Nephron progenitor cell (in vitro differentiated cells): ENCODE measurements at regions not wholly inside any gene's neighbourhood (a gene's known extent, or its start where the extent isn't known, plus 50 kb on each side); places are given as distances from the start of the nearest gene placed in this dataset.
"Not testable (repeated sequence)": the region's sequence is repeated elsewhere in the genome, so short reads cannot be mapped to it uniquely, and the experiment has no call there.

ENCODE experiments used
- DNase-seq: peaks from one replicate; pipeline ENCODE4 v3.0.0; 2021
- H3K27ac Mint-ChIP-seq: 2 replicates; pipeline ENCODE4 v1.8.0; 2021; ENCODE audit warnings: mild to moderate bottlenecking, moderate library complexity, mixed read lengths
- H3K27me3 Mint-ChIP-seq: 2 replicates; pipeline ENCODE4 v1.8.0; 2021; ENCODE audit warnings: mild to moderate bottlenecking, low read depth, mixed read lengths; ENCODE audit not compliant: poor library complexity
- H3K36me3 Mint-ChIP-seq: 2 replicates; pipeline ENCODE4 v1.8.0; 2021; ENCODE audit warnings: low read depth, mixed read lengths
- H3K4me1 Mint-ChIP-seq: 2 replicates; pipeline ENCODE4 v1.8.0; 2021; ENCODE audit warnings: mixed read lengths
- H3K4me3 Mint-ChIP-seq: 2 replicates; pipeline ENCODE4 v1.8.0; 2021; ENCODE audit warnings: mild to moderate bottlenecking, moderate library complexity, mixed read lengths
- H3K9me3 Mint-ChIP-seq: 2 replicates; pipeline ENCODE4 v1.8.0; 2021; ENCODE audit warnings: mild to moderate bottlenecking, moderate library complexity, mixed read lengths
- CTCF ChIP-seq: fragments of 200-600 bp; sonication (generic); IDR thresholded peaks from 2 replicates; pipeline ENCODE4 v1.5.0; 2021; ENCODE audit warnings: antibody characterized with exemption

GRCh38 chr3:35257641-35258040 is 381.7 kb upstream of the ARPP21 start:
- H3K9me3 Mint-ChIP-seq = no peaks in the 10 kb centered on the region
- no peak for DNase-seq
- TF ChIP-seq CTCF = no peak
- H3K4me1 Mint-ChIP-seq = peaks cover 13% of the 10 kb centered on the region
- H3K36me3 Mint-ChIP-seq = no peaks in the 10 kb centered on the region
- H3K27me3 Mint-ChIP-seq = peaks cover 2% of the 10 kb centered on the region
- no peak overlapping the region for H3K27ac Mint-ChIP-seq
- no peak overlapping the region for H3K4me3 Mint-ChIP-seq

GRCh38 chr3:35262406-35262805 is 376.9 kb upstream of the ARPP21 start:
- no peak for TF ChIP-seq CTCF
- DNase-seq = no peak
- no peaks in the 10 kb centered on the region for H3K27me3 Mint-ChIP-seq
- H3K9me3 Mint-ChIP-seq = no peaks in the 10 kb centered on the region
- H3K27ac Mint-ChIP-seq = no peak overlapping the region
- H3K36me3 Mint-ChIP-seq = no peaks in the 10 kb centered on the region
- H3K4me3 Mint-ChIP-seq = no peak overlapping the region
- H3K4me1 Mint-ChIP-seq = no peaks in the 10 kb centered on the region

- Mint-ChIP-seq H3K9me3 (no peaks in the 10 kb centered on the region), H3K4me1 (no peaks in the 10 kb centered on the region), H3K4me3 (no peak overlapping the region), H3K27ac (no peak overlapping the region), H3K36me3 (no peaks in the 10 kb centered on the region), H3K27me3 (no peaks in the 10 kb centered on the region)
- DNase-seq = no peak
- no peak for TF ChIP-seq CTCF
Observed at GRCh38 chr3:35263477-35263876, 375.8 kb upstream of the ARPP21 start.

- not testable (repeated sequence) for H3K4me3 Mint-ChIP-seq, H3K27ac Mint-ChIP-seq, H3K4me1 Mint-ChIP-seq, DNase-seq, H3K9me3 Mint-ChIP-seq, H3K36me3 Mint-ChIP-seq, H3K27me3 Mint-ChIP-seq
Observed at GRCh38 chr3:35266065-35266464, 373.3 kb upstream of the ARPP21 start.

- H3K4me3 Mint-ChIP-seq = no peak overlapping the region
- no peaks in the 10 kb centered on the region for H3K36me3 Mint-ChIP-seq
- DNase-seq = no peak
- peaks cover 6% of the 10 kb centered on the region for H3K9me3 Mint-ChIP-seq
- no peak overlapping the region for H3K27ac Mint-ChIP-seq
- no peak for TF ChIP-seq CTCF
- H3K27me3 Mint-ChIP-seq = peaks cover 3% of the 10 kb centered on the region
- no peaks in the 10 kb centered on the region for H3K4me1 Mint-ChIP-seq
Observed at GRCh38 chr3:35275768-35276167, 363.6 kb upstream of the ARPP21 start.

GRCh38 chr3:35276568-35276967 is 362.8 kb upstream of the ARPP21 start:
- Mint-ChIP-seq H3K9me3 (peaks cover 6% of the 10 kb centered on the region), H3K36me3 (no peaks in the 10 kb centered on the region), H3K4me3 (no peak overlapping the region), H3K27me3 (peaks cover 3% of the 10 kb centered on the region), H3K4me1 (no peaks in the 10 kb centered on the region), H3K27ac (no peak overlapping the region)
- no peak for DNase-seq
- TF ChIP-seq CTCF = no peak
